22Rv1 (cell line): ENCODE measurements at regions not wholly inside any gene's neighbourhood (a gene's known extent, or its start where the extent isn't known, plus 50 kb on each side); places are given as distances from the start of the nearest gene placed in this dataset.

Source experiments
- ZFX ChIP-seq: fragments of 450-650 bp; IDR thresholded peaks from 2 replicates; pipeline ENCODE4 v1.6.1; 2017; ENCODE audit warnings: antibody characterized with exemption, borderline replicate concordance
- TF ChIP-seq, protein P1 (sequence below): fragments of 450-650 bp; IDR thresholded peaks from 2 replicates; pipeline ENCODE4 v1.5.1; 2017; ENCODE audit warnings: mild to moderate bottlenecking

- TF ChIP-seq, protein P1, sequence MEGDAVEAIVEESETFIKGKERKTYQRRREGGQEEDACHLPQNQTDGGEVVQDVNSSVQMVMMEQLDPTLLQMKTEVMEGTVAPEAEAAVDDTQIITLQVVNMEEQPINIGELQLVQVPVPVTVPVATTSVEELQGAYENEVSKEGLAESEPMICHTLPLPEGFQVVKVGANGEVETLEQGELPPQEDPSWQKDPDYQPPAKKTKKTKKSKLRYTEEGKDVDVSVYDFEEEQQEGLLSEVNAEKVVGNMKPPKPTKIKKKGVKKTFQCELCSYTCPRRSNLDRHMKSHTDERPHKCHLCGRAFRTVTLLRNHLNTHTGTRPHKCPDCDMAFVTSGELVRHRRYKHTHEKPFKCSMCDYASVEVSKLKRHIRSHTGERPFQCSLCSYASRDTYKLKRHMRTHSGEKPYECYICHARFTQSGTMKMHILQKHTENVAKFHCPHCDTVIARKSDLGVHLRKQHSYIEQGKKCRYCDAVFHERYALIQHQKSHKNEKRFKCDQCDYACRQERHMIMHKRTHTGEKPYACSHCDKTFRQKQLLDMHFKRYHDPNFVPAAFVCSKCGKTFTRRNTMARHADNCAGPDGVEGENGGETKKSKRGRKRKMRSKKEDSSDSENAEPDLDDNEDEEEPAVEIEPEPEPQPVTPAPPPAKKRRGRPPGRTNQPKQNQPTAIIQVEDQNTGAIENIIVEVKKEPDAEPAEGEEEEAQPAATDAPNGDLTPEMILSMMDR: no peak
- no peak for TF ChIP-seq ZFX
These were observed 892.5 kb upstream of the SLC10A2 start for GRCh38 chr13:103958691-103959090.
